ENCODE measurements at regions not wholly inside any gene's neighbourhood (a gene's known extent, or its start where the extent isn't known, plus 50 kb on each side); places are given as distances from the start of the nearest gene placed in this dataset.

GRCh38 chr3:6585360-6585759, 275.6 kb upstream of the GRM7 start:
- no peaks in the 10 kb centered on the region for H3K36me3 ChIP-seq
- no peak overlapping the region for H3K4me3 ChIP-seq

GRCh38 chr3:6600237-6600636, 260.7 kb upstream of the GRM7 start:
- TF ChIP-seq POLR2AphosphoS5 (IDR thresholded peaks at IDR 0.05) (no peak), EP300 (IDR thresholded peaks at IDR 0.05) (no peak), POLR2A (IDR thresholded peaks at IDR 0.05) (no peak), CTCF (IDR thresholded peaks at IDR 0.05) (no peak)
- H3K4me3 ChIP-seq, result no peak overlapping the region
- no peak overlapping the region for H3K27ac ChIP-seq
- no peaks in the 10 kb centered on the region for H3K4me1 ChIP-seq
- no peaks in the 10 kb centered on the region for H3K27me3 ChIP-seq
- WGBS, result 92% methylated on average over 2 of the region's 2 CpGs
- no peak for DNase-seq (ENCODE audit: low spot score in 2 of 2)
- H3K9me3 ChIP-seq, result no peaks in the 10 kb centered on the region
- no peaks in the 10 kb centered on the region for H3K36me3 ChIP-seq

More at GRCh38 chr3:6585360-6585759, 275.6 kb upstream of the GRM7 start:
- 89% methylated on average over 11 of the region's 11 CpGs for whole genome bisulfite sequencing
- no peaks in the 10 kb centered on the region for H3K4me1 ChIP-seq
- H3K9me3 ChIP-seq, result no peaks in the 10 kb centered on the region
- H3K27me3 ChIP-seq, result no peaks in the 10 kb centered on the region
- no peak overlapping the region for H3K27ac ChIP-seq
- no peak for TF ChIP-seq POLR2AphosphoS5 (IDR thresholded peaks at IDR 0.05)
- no peak for TF ChIP-seq CTCF (IDR thresholded peaks at IDR 0.05)
- DNase-seq (ENCODE audit: low spot score in 2 of 2), result no peak

- TF ChIP-seq EP300 (IDR thresholded peaks at IDR 0.05), result no peak
- TF ChIP-seq CTCF (IDR thresholded peaks at IDR 0.05), result no peak
- no peak for TF ChIP-seq POLR2A (IDR thresholded peaks at IDR 0.05)
- TF ChIP-seq POLR2AphosphoS5 (IDR thresholded peaks at IDR 0.05), result no peak
- H3K4me3 ChIP-seq, result no peak overlapping the region
- no peaks in the 10 kb centered on the region for H3K9me3 ChIP-seq
Observed at GRCh38 chr3:6601374-6601773, 259.5 kb upstream of the GRM7 start.

DNA sequence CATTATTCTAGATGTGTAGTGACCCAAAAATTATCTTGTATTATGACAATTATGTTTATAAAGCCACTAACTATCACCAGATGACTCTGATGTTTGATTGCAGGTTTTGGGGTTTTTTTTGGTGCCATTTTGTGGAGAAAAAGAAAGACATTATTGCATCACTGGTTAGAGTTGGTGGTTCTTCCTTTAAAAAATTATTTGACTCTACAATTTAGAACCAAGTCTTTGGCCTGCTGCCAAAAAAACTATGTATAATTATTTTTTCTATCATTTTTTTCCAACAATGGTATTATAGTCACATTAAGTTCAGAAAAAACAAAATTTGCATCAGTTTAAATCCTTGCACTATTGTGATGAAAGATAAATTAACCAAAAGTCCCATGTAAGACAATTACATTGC, 258.6 kb upstream of the GRM7 start:
- no peak for TF ChIP-seq POLR2AphosphoS5 (IDR thresholded peaks at IDR 0.05)
- TF ChIP-seq EP300 (IDR thresholded peaks at IDR 0.05), result no peak
- TF ChIP-seq POLR2A (IDR thresholded peaks at IDR 0.05), result no peak
- TF ChIP-seq CTCF (IDR thresholded peaks at IDR 0.05), result no peak
- no peaks in the 10 kb centered on the region for H3K36me3 ChIP-seq
- no peak for DNase-seq (ENCODE audit: low spot score in 2 of 2)
- H3K4me3 ChIP-seq, result no peak overlapping the region
- no peaks in the 10 kb centered on the region for H3K9me3 ChIP-seq
- H3K27ac ChIP-seq, result no peak overlapping the region
- H3K27me3 ChIP-seq, result no peaks in the 10 kb centered on the region
- H3K4me1 ChIP-seq, result no peaks in the 10 kb centered on the region

More at GRCh38 chr3:6601374-6601773, 259.5 kb upstream of the GRM7 start:
- 69% methylated on average over 4 of the region's 4 CpGs for WGBS
- no peak overlapping the region for H3K27ac ChIP-seq
- no peak for DNase-seq (ENCODE audit: low spot score in 2 of 2)
- H3K36me3 ChIP-seq, result no peaks in the 10 kb centered on the region
- H3K27me3 ChIP-seq, result no peaks in the 10 kb centered on the region
- H3K4me1 ChIP-seq, result no peaks in the 10 kb centered on the region

- Histone ChIP-seq H3K9me3 (no peaks in the 10 kb centered on the region), H3K4me3 (no peak overlapping the region), H3K4me1 (no peaks in the 10 kb centered on the region), H3K36me3 (no peaks in the 10 kb centered on the region), H3K27me3 (no peaks in the 10 kb centered on the region), H3K27ac (no peak overlapping the region)
- 72% methylated on average over 3 of the region's 3 CpGs for WGBS
- TF ChIP-seq CTCF (IDR thresholded peaks at IDR 0.05), result no peak
- no peak for TF ChIP-seq EP300 (IDR thresholded peaks at IDR 0.05)
- no peak for TF ChIP-seq POLR2AphosphoS5 (IDR thresholded peaks at IDR 0.05)
- no peak for TF ChIP-seq POLR2A (IDR thresholded peaks at IDR 0.05)
- no peak for DNase-seq (ENCODE audit: low spot score in 2 of 2)
Observed at GRCh38 chr3:6605227-6605626, 255.7 kb upstream of the GRM7 start.
